NCI-H2227 treated with DMSO at 0.1 percent for 48 hours (cell line): ENCODE measurements at regions not wholly inside any gene's neighbourhood (a gene's known extent, or its start where the extent isn't known, plus 50 kb on each side); places are given as distances from the start of the nearest gene placed in this dataset.

Source experiments
- DNase-seq: peaks from one replicate; lab custom pipeline; 2025; lab: John Stamatoyannopoulos, UW

DNA sequence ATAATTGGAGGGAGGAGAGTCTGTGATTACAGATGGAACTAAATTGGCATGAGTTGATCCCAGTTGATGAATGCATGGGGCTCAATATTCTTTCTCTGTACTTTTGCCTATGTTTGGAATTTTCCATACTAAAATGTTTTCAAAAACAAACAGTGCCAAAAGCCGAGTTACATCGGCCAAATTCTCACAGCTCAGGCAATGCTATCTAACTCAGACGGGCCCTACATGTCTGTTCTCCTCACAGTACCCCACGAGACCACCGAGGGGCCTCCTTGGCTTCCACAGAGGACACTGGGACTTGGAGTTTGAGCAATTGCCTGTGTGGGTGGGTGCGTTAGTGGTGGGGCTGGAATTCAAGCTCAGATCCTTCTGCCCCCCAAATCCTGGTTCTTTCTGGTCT is 413.2 kb downstream of the CDH26 start:
- DNase-seq = no peak

DNA sequence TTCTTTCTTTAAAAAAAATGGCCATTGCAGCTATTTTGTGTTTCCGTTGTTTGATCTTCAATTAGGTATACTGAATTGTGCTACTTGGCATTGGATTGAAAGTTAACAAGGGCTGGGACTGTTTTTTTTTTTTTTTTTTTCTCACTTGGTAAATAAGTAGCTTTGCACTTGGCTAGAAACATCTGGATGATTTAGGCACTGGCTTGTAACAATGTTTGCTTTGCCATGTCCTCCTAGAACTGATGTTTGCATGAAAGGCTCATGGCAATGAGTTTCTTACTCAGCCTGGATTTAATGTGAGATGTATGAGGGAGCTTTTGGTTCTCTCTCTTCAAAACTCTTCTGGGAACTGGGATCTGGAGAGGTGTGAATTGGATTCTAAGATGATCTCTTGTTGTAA is 414.1 kb downstream of the CDH26 start:
- DNase-seq = no peak

DNA sequence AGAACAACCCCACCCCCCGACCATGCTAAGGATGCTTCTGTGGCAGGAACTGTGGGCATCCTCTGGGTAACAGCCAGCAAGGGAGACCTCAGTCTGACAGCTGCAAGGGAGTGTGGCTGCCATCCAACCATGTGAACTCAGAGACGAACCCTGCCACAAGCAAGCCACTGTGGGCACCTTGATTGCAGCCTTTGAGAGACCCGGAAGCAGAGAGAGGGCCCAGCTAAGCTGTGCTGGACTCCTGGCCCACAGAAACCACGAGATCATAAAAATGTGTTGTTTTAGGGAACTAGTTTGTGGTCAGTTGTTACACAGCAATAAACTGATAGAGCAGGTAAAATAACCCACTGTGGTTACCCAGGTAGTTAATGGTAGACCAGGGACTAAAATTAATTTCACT is 414.6 kb downstream of the CDH26 start:
- DNase-seq = no peak

DNA sequence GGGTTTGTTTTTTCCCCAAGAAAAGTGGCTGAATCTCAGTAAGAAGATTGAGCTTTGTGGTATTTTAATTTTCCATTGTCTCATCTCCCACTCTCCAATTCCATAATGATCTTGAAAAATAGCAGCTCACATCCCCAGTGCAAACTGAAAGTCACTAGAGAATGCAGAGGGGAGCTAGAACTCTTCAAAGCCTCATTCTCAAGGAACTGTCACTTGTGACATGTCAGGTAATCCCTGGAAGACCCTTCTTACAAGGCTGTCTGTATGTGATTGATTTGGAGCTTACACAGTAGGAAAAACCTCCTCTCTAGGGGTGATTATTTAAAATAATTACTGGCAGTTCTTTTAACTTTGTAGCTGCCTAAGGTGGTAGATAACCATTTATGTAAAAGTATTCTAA is 420.4 kb downstream of the CDH26 start:
- no peak for DNase-seq

DNA sequence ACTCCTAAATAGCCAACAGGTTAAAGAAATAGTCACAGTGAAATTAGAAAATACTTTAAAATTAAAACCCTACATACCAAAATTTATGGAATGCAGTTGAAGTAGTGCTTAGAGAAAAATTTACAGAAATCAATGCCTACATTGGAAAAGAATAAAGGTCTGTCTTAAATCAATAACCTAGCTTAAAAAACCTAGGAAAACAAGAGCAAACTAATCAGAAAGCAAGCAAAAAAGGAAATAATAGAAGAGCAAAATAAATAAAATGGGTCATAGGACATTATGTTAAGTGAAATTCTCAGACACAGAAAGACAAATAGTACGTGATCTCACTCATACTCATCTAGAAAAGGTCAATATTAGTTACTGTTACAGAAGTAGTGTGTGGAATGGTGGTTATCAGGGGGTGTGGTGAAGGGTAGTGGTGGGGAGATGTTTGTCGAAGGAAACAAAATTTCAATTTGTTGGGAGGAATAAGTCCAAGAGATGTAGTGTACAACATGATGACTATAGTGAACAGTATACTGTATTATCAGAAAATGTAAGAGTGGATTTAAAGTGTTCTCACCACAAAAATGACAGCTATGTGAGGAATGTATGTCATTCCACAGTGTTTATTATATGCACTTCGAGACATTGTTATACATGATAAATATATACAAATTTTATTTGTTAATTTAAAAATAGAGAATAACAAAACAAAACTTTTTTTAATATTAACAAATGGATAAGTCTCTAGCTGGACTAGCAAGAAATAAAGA is 423.6 kb downstream of the CDH26 start:
- DNase-seq = no peak

DNA sequence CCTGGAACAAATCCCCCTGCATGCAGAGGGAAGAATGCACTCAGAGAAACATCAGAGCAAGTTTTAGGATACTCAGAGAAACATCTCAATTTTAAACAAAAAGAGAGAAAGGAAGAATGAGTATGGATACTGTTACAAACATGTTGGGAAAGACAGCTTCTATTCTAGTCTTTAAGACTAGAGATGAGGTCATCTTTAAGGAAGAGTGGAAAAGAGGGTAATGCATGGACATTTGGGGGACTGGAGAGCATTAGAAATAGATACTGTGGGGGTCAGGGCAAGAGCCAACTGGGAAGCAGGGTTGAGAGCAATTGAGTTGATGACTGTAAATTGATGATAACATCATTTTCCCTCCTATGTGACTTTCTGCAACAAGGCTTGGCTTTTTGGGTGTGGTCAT is 431.2 kb downstream of the CDH26 start:
- DNase-seq = no peak

DNA sequence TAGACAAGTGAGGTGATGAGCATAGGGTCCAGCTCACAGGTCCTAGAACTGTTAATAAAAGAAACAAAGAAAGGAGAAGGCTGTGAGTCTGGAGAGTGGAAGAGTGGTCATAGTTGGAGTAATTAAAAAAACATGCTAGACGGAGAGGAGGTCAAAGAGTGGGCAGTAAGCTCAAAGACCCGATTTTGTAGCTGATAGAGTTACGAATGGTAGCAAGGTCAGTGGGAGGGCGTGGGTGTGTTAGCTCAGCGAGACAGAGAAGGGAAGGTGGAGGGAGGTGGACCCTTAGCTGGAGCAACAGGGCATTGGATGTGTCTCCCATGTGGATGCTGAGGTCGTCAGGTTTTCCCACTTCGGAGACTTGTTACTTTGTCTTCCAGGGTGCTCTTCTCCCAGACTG is 431.7 kb downstream of the CDH26 start:
- no peak for DNase-seq

DNA sequence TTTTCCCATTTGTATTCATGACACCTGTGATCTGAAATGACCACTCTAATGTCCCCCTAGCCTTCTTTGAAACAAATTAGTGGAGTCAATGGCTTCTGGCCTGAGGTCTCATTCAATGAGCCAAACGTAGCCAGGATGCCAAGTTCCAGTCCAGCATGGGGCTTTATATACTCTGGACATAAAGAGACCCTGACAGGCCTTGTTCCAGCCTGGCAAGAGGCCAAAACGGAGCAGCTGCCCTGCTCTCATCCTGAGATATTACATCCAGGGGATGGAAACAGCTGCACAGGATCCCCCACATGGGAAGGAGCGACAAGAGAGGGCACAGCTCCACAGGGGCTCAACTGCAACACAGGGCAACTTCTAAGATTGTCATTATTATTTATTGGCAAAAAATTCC is 437.8 kb downstream of the CDH26 start:
- DNase-seq = no peak

DNA sequence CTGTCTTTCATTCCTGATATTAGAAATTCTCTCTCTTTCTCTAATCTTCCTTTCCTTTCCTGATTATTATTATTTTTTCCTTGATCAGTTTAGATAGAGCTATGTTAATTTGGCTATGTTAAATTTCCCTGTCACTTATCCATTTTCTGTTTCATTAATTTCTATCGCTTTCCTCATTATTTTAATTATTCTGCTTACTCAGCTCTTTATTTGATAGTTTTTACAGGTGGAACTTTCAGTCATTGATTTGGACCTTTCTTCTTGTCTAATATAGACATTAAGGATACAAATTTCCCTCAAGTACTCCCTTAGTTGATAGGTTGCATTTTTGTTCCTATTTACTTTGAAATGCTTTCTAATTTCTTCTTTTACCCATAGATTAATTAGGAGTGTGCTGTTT is 442.3 kb downstream of the CDH26 start:
- no peak for DNase-seq

DNA sequence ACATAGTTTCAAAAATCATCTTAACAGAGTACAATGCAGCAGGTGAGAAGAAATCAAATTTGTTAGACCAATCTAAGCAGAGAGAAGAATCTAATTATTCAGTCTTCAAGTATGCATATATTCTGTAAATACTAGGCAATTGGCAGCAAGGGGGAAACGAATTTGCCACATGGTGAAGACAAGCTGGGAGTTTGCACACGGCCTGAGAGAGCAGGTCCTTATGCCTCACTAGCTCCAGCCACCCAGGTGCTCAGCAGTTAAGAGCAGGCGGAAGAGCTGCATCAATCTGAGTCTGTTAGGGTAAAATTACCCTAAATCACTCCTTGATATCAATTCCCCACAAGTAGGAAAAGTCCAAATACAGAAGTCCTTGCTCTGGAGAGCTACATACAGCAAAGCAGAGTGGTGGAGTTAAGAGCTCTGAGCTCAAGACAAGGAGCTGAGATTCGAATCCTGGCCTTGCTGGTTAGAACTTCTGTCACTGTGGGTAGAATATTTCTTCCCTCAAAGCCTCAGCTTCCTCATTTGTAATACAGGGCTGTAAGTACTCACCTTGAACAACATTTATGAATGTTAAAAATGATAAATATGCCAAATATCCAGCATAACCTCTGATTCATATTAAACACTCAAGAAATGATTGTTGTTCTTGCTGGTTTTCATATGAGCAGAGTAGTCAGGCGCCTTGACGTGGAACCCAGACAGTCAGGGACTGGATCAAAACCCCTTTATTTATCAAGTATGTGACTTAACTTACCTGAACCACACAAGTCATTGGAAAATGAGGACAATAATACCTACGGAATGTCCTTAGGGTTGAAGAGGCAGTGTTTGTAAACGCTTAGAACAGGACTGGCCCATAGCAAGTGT is 444.2 kb downstream of the CDH26 start:
- DNase-seq = no peak

DNA sequence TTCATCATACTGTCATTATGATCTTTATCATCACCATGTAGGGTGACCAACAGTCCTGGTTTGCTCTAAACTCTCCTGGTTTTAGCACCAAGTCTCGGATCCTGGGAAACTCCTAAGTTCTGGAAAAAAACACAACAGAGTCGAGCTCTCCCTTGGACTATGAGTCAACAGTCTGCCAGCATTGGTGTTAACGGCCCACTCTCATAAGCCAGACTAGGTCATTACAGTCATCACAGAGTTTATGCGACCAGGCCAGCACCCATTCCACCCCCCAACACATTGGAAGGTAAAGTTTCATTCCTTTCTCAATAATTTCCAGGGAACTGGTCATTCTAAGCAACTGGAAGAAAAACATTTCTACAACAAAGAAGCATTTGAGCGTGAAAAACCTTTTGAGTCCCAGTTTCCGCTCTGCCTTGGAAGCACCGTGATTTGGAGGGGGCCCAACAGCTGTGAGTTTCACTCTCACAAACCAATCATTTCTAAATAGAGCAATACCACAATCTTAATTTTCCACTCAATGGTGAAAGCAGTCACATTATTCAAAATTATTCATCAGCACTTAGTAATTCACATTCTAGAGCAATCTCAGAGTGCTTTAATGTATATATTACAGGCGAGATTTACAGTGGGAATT is 445.0 kb downstream of the CDH26 start:
- DNase-seq = no peak

DNA sequence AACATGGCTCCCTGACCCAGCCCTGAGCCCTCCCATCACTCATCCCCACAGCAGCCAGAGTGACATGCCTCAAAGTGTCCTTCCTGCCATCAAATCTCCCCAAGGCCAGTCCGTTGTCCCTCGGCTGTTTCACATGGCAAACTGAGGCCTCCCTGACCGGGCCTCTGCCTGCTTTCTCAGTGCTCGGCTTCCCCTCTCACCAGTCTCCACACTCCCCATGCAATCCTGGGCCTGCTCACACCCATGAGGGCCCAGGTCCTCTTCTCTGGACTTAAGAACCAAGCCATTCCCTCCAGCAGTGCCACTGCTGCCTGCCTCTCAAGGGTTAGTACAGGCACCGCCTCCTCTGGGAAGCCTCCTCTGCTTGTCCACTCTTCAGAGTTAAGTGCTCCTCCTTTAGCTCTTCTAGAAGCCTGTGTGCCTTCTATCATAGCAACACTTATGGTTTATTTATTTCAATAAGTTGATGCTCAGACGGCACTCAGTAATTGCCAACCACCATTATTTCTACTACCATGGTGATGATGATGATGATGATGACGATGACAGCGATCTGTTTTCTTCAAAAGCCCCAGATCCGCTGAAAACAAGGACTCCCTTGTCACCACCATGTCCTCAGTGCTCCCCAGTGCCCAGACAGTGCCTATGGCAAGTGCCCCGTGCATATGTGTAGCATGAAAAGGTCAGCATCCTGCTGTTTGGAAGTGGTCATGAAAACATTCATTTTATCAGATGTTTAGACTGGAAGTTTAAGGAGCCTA is 449.0 kb downstream of the CDH26 start:
- DNase-seq = no peak

DNA sequence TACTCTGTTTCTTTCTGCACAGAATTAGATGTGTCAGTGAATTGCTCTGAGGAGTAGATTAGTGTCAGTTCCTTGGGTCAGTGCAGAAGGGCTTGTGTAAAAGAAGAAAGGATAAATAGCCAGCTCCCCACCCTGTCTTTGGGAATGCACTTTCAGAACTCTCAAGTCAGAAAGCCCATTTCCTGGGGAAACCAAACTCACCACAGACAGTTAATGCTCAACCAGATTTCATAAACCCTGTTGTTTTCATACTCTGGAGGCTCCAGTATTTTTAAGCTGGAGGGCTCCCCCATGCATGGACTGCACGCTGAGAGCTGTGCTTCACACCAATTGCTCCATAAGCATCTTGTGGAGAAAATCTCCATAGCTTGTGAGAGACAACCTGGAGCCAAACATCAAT is 449.7 kb downstream of the CDH26 start:
- DNase-seq = no peak

DNA sequence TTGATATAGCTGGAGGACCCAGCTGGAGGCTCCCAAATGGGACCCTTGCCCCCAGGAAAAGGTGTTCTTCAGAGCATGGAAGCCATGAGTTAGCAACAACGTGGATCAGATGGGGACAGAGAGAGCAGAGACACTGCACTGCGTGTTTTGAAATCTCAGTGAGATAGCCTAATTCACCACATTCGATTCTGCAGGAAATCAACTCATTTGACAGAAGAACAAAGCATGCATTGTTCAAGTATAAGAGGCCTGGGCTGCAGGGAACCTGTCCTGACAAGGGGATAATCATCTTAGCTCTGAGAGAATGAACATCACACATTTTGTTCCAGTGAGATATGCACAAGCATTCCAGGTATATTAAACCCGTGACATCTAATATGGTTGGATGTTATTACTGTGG is 450.2 kb downstream of the CDH26 start:
- DNase-seq = no peak

DNA sequence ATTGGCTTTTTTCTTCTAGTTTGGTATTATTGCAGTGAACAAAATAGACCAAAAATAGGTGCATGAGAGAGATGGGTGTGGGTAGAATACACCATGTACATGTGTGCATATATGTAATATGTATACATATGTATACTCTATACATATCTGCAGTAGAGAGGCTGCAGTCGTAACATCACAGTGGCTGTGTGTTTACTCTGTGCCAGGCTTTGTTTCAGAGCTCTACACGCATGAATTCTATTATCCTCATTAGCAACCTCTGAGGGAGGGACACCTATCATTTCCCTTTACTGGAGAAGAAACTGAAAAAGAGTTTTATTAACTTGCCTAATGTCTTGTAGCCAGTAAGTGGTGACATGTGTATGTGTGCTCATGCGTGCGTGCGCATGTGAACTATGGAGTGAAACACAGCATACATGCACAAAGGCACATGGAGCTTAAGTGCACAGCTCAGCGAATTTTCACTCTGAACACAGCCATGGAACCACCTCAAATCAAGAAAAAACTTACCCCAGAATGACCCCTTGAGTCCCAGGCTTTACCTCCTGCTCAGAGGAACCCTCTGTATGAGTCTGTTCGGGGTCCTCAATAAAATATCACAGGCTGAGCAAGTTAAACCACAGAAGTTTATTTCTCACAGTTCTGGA is 452.5 kb downstream of the CDH26 start:
- DNase-seq = no peak

DNA sequence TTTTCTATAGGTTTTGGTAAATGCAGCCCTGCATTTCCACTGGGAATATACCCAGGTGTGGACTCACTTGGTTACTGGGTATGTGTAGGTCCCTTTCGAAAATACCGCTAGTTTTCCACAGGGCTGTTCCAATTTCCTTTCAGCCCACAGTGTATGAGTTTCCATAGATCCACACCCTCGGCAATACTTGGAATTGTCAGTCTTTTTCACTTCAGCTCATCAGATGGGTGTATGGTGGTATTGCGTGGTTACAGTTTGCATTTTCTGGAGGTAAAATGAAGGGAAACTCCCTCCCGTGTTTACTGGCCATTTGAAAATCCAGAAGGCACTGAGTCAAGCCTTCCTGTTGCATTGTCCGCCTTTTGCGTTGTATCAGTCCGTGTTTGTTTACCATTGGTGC is 453.6 kb downstream of the CDH26 start:
- DNase-seq = no peak

DNA sequence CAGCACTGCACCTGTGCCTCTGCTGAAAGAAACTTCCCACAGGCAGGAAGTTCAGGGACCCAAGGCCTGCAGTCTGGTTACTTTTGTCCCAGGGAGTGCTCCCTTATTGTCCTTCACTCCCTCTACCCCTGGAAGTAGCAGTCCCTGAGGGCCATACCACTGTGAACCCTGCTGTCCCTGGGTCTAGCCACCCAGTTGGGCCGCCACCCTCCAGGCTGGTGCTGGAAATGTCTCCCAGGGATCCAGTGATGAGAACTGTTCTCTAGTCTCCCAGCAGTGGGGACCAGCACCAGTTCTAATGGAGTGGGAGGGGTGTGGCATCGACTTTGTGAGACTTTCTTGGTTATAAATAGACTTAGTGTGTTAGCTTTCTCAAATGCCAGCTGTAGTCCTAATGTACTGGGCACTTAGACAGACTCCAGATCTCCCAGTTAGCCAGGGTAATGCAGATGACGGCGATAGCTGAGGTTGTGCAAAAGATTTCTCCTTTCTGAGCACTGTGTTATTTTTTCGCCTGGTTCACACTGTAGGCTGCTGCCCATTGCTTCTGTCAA is 462.5 kb downstream of the CDH26 start:
- DNase-seq = no peak

DNA sequence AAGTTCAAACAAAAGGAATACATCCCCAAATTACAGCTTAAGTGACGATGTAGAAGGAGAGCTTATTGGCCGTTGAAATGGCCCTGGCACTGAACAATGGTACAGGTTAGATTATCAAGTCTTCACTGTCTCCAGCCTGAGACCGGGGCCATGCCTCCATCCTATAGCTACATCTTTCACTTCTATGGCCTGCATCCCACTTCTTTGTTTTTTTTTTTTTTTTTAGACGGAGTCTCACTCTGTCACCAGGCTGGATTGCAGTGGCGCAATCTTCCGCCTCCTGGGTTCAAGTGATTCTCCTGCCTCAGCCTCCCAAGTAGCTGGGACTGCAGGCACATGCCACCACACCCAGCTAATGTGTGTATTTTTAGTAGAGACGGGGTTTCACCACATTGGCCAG is 464.6 kb downstream of the CDH26 start:
- DNase-seq = no peak

DNA sequence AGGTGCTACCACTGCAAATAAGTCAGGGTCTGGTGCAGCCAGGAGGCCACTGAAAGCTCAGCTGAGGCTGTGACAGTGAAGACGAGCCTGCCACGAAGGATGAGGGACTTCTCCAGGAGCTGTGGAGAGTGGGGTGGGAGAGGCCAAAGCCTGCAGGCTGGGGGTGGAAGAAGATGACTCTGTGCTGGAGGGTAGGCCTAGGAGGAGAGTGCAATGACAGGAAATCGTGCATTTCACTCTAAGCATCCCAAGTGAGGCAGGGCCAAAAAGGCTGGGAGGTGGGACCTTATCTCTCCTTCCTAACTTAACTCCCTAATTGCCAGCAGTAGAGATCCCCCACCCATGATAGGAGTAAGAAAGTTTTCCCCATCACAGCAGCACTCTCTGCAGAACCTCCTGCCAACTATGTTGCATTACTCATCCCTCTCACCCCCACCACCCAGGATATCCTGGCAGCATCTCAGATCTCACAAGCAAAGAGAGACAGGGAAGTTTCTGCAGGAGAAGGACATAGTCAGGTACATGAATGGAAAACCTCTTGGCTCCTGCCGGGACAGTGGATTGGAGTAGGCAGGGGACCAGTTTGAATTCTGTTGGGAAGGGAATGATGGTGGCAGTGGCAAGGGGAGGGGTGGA is 466.2 kb downstream of the CDH26 start:
- DNase-seq = no peak

DNA sequence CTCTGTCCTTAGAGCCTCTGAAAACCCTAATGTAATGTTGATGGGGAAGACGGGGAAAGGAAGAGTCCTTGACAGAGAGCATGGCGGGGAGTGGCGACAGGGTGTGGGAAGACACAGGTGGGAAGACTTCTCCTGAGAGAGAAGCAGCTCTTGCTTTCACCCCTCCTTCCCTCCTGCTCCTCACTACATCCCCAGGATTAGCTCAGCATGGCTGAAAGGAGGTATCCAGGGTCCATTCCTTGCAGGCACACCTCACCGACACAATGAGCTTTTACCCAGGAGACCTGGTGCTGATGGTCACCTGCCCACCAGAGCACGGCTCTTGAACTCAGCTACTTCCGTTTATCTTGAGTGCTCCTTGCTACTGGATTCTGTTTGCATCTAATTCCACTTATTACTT is 469.3 kb downstream of the CDH26 start:
- no peak for DNase-seq

DNA sequence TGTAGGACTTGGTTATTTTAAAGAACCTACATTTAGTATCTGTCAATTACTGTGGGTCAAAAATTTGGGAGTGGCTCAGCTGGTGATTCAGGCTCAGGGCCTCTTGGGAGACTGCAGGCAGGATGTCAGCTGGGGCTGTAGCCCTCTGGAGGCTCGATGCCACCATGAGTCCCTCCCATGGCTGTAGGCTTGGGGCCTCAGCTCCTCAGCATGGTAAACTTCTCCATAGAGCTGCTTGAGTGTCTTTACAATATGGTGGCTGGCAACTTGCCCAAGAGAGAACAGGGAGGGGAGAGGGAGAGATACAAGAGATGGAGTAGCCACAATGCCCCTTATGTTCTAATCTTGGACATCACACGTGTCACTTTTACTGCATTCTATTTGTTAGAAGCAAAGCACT is 470.4 kb downstream of the CDH26 start:
- DNase-seq = no peak
